Retinal pigment epithelial cell (primary cell): ENCODE measurements at regions not wholly inside any gene's neighbourhood (a gene's known extent, or its start where the extent isn't known, plus 50 kb on each side); places are given as distances from the start of the nearest gene placed in this dataset.

Source experiments
- DNase-seq: peaks from one replicate; pipeline ENCODE4 v3.0.0-alpha.2; 2010; ENCODE audit warnings: low read depth
- H3K4me3 ChIP-seq: 2 replicates; pipeline ENCODE4 v1.5.1; 2011; ENCODE audit warnings: mild to moderate bottlenecking, low read length, control low read depth, moderate library complexity
- CTCF ChIP-seq: conservative IDR thresholded peaks from 2 replicates; pipeline ENCODE4 v1.5.1; 2011; ENCODE audit warnings: low read depth, low read length, control low read depth, inconsistent platforms

- TF ChIP-seq CTCF: no peak
- DNase-seq: no peak
- H3K4me3 ChIP-seq: no peak overlapping the region
These were observed 107.4 kb upstream of the NOCT start for GRCh38 chr4:138908134-138908533.

- no peak for TF ChIP-seq CTCF
- no peak for DNase-seq
These were observed 108.4 kb upstream of the NOCT start for GRCh38 chr4:138907174-138907573.

DNA sequence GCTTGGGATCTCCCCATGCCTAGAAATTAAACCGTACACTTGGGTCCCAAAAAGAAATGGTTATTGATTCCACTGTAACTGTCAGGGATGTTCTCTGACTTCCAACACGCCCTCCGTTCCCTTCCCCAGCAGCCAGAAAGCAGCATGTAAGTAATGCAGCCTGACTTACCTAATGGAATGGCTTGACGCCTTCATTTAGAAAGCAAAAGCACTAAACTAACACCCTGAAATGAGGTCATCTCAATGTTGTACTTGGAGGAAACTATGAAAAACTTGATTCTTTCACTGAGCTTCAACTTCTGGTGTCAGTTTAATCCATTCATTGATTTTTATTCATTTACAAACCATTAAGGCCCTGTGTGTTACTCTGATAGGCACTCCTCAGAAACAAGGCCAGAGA is 110.8 kb upstream of the NOCT start:
- H3K4me3 ChIP-seq: no peak overlapping the region
- no peak for TF ChIP-seq CTCF
- DNase-seq: no peak

More at GRCh38 chr4:138907174-138907573, 108.4 kb upstream of the NOCT start:
- no peak overlapping the region for H3K4me3 ChIP-seq

DNA sequence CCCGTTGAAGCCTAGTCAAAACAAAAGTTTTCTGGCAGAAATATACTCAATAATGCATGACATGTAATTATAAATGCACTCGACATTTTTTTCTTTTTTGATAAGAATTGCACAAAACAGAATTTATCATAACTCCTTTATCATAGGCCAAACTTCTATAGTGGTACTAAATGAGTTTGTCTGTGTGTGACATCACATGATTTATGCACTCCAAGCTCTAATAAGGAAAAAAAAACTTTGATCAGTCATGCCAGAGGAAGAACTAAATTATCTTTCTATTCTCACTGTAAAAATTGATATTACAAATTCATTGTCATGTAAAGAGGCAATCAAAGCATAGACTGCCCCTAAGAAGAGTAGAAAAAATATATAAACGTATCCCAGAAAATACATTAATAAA is 112.4 kb upstream of the NOCT start:
- DNase-seq: no peak
- TF ChIP-seq CTCF: no peak
- H3K4me3 ChIP-seq: no peak overlapping the region

DNA sequence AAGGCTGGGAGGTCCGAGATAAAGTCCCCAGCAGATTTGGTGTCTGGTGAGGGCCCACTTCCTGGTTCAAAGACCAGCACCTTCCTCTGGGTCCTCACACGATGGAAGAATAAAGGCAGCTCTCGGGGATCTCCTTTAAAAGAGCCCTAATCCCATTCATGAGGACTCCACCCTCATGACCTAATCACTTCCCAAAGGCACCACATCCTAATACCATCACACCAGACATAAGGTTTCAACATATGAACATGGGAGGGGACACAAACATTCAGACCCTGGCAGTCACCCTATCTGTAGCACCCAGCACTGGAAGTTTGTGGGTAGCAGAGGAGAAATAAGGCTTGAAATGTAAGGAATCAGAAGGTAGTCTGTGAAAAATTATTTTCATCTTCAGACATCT is 112.9 kb upstream of the NOCT start:
- DNase-seq: no peak
- no peak for TF ChIP-seq CTCF
- no peak overlapping the region for H3K4me3 ChIP-seq

DNA sequence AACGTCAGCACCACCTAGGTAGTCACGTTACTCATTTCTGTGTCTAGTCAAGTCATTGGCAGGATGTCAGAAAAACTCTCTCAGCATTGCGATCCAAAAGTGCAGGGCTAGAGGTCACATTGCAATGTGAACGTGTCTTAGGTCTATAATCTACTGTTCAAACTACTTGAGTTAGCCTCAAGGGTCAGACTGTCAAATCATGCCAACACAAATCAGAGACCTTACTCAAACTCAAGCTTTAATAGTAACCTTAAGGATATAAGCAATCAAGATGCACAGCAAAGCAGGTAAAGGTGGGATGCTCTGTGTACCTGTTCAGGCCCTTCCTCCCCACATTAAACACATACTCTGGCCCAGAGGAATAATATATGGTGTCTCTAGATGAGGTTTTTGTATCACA is 114.4 kb upstream of the NOCT start:
- no peak overlapping the region for H3K4me3 ChIP-seq
- no peak for DNase-seq
- no peak for TF ChIP-seq CTCF

DNA sequence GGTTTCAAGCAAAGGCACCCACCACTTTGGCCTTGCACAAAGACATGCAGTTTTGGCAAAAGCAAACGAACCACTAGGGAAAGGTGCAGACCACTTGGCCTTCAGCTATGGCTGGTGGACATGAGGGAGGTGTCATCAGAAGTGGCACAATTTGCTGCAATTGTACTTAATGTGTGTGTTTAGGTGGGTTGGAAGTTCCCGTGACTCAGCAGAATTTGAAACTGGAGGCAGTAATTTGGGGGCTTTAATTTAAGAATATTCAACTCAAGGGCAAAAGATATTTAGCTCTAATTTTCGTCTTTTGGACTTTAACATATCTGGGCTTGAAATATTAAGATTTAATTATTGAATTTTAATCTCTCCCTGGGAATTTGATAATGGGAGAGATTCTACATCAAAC is 115.6 kb upstream of the NOCT start:
- no peak overlapping the region for H3K4me3 ChIP-seq
- no peak for TF ChIP-seq CTCF
- DNase-seq: no peak
